ELF-1 (cell line): ENCODE measurements at regions not wholly inside any gene's neighbourhood (a gene's known extent, or its start where the extent isn't known, plus 50 kb on each side); places are given as distances from the start of the nearest gene placed in this dataset.

ENCODE experiments used
- DNase-seq: peaks from one replicate; pipeline ENCODE4 v3.0.0-alpha.2; 2016; ENCODE audit warnings: low read depth, low spot score

- DNase-seq = no peak
Measured at GRCh38 chr3:69568951-69569350, 170.3 kb upstream of the MITF start.

GRCh38 chr3:69568458-69568857 is 170.8 kb upstream of the MITF start:
- DNase-seq = no peak

- DNase-seq = no peak
Measured at GRCh38 chr3:69567710-69568052, 171.6 kb upstream of the MITF start.

GRCh38 chr3:69567023-69567709 is 172.1 kb upstream of the MITF start:
- DNase-seq = no peak

- DNase-seq = no peak
Measured at GRCh38 chr3:69566275-69566674, 173.0 kb upstream of the MITF start.

GRCh38 chr3:69565316-69565715 is 173.9 kb upstream of the MITF start:
- no peak for DNase-seq

GRCh38 chr3:69563981-69564380 is 175.3 kb upstream of the MITF start:
- no peak for DNase-seq

- DNase-seq = no peak
Measured at GRCh38 chr3:69563151-69563550, 176.1 kb upstream of the MITF start.

GRCh38 chr3:69562020-69562419 is 176.1 kb upstream of the FRMD4B start:
- DNase-seq = no peak

GRCh38 chr3:69560818-69561217 is 174.9 kb upstream of the FRMD4B start:
- DNase-seq = no peak

GRCh38 chr3:69560116-69560515 is 174.2 kb upstream of the FRMD4B start:
- no peak for DNase-seq

GRCh38 chr3:69558912-69559311 is 173.0 kb upstream of the FRMD4B start:
- DNase-seq = no peak

- no peak for DNase-seq
Measured at GRCh38 chr3:69554576-69554975, 168.7 kb upstream of the FRMD4B start.

- DNase-seq = no peak
Measured at GRCh38 chr3:69553888-69554287, 168.0 kb upstream of the FRMD4B start.

GRCh38 chr3:69547461-69547880 is 161.6 kb upstream of the FRMD4B start:
- DNase-seq = no peak

- DNase-seq = no peak
Measured at GRCh38 chr3:69542805-69543429, 157.0 kb upstream of the FRMD4B start.

GRCh38 chr3:69542089-69542804 is 156.4 kb upstream of the FRMD4B start:
- DNase-seq = peak; percentile 60

- peak; percentile 46 for DNase-seq
Measured at GRCh38 chr3:69541711-69542088, 155.8 kb upstream of the FRMD4B start.

GRCh38 chr3:69540706-69541581 is 155.1 kb upstream of the FRMD4B start:
- peak; percentile 68 for DNase-seq

- no peak for DNase-seq
Measured at GRCh38 chr3:69539134-69539533, 153.2 kb upstream of the FRMD4B start.

- DNase-seq = no peak
Measured at GRCh38 chr3:69538281-69538680, 152.4 kb upstream of the FRMD4B start.
